ENCODE measurements at regions not wholly inside any gene's neighbourhood (a gene's known extent, or its start where the extent isn't known, plus 50 kb on each side); places are given as distances from the start of the nearest gene placed in this dataset.

- CTCF ChIA-PET: interaction anchor here (1.2 kb wide), 1 partner anchor 181 kb away, joined by 3 read pairs; no protein-coding TSS in a partner anchor
- no peak for FAIRE-seq
- Histone ChIP-seq H4K20me1 (replicated peaks; ENCODE audit: control insufficient read depth, extremely low read depth, insufficient read depth, low read length) (no peaks in the 10 kb centered on the region), H3K9me3 (replicated peaks; ENCODE audit: control insufficient read depth, insufficient read depth, low read length) (no peaks in the 10 kb centered on the region), H3K27ac (ENCODE audit: insufficient read depth, low read depth, low read length) (no peak overlapping the region), H3K36me3 (ENCODE audit: control insufficient read depth in 2 of 2, extremely low read depth in 1 of 2, insufficient read depth in 2 of 2, low read length in 2 of 2) (no peaks in the 10 kb centered on the region), H3K9me1 (replicated peaks; ENCODE audit: control insufficient read depth, extremely low read depth, insufficient read depth, low read length) (no peaks in the 10 kb centered on the region), H3K4me2 (ENCODE audit: insufficient read depth, low read length) (no peak overlapping the region), H3K9ac (replicated peaks; ENCODE audit: extremely low read depth, insufficient read depth, low read length) (no peak overlapping the region), H2AFZ (ENCODE audit: low read depth, low read length) (no peak overlapping the region), H3K4me3 (replicated peaks in 1 of 3; ENCODE audit: insufficient read depth in 1 of 3, low read depth in 1 of 3, low read length in 3 of 3) (no peak overlapping the region), H3K4me1 (ENCODE audit: control insufficient read depth, extremely low read depth, insufficient read depth, low read length) (peaks cover 6% of the 10 kb centered on the region), H3K79me2 (ENCODE audit: control insufficient read depth, insufficient read depth, low read length) (no peaks in the 10 kb centered on the region), H3K27me3 (ENCODE audit: control insufficient read depth in 2 of 2, insufficient read depth in 2 of 2, low read length in 2 of 2) (no peaks in the 10 kb centered on the region)
- intact Hi-C loops (cut with micrococcal nuclease) (loop anchor here (10.0 kb wide), 1 partner anchor 360 kb away; no protein-coding TSS in a partner anchor), dilution Hi-C loops (cut with MboI; ENCODE audit: extremely low pct_ligation_motif_present, low sequenced_read_pairs) (no loop called here)
- no TSS peak for BruUV-seq (replicated peaks)
- TF ChIP-seq MYC (IDR thresholded peaks at IDR 0.05; ENCODE audit: low read depth, low read length): no peak
- TF ChIP-seq GATA2 (IDR thresholded peaks at IDR 0.05; ENCODE audit: insufficient read depth, insufficient read length, low read depth, low read length): no peak
- TF ChIP-seq CTCF (IDR thresholded peaks at IDR 0.05; ENCODE audit: extremely low read depth in 1 of 2, insufficient read depth in 1 of 2, low read depth in 1 of 2, low read length in 2 of 2): no peak
- no peak for TF ChIP-seq JUN (IDR thresholded peaks at IDR 0.05; ENCODE audit: borderline replicate concordance, insufficient read depth, insufficient read length, low read depth)
- TF ChIP-seq MAX (IDR thresholded peaks at IDR 0.05; ENCODE audit: insufficient read depth, insufficient read length): no peak
- TF ChIP-seq FOS (IDR thresholded peaks at IDR 0.05; ENCODE audit: borderline replicate concordance, insufficient read depth, low read length): no peak
- no peak for TF ChIP-seq POLR2A (IDR thresholded peaks at IDR 0.05; ENCODE audit: low read depth, low read length)
- no peak for TF ChIP-seq EZH2 (IDR thresholded peaks at IDR 0.05; ENCODE audit: borderline replicate concordance, low read depth, low read length, severe bottlenecking)
- TF ChIP-seq POLR2AphosphoS5 (IDR thresholded peaks at IDR 0.05; ENCODE audit: insufficient read depth, low read depth, low read length): no peak
- no peak for DNase-seq (ENCODE audit: low read depth, low spot score)
- POLR2A ChIA-PET: no interaction called here
Measured at GRCh38 chr3:191065181-191065805, 133.7 kb upstream of the OSTN start.

Data from endothelial cell of umbilical vein (primary cell).